Stimulated activated memory B cell treated with anti-CD40 and anti-IgM and Interleukin-4, amounts not matched to agents 10 μg/mL and 1 μg/mL and 100 μg/mL, for 72 hours (primary cell): ENCODE measurements at regions not wholly inside any gene's neighbourhood (a gene's known extent, or its start where the extent isn't known, plus 50 kb on each side); places are given as distances from the start of the nearest gene placed in this dataset.
"Not testable (repeated sequence)": the region's sequence is repeated elsewhere in the genome, so short reads cannot be mapped to it uniquely, and the experiment has no call there.

Experiments
- ATAC-seq: fragments of 150-1000 bp; cut with Tn5 transposase; 2 replicates; pipeline ENCODE4 v1.10.0; 2021
- H3K27ac Mint-ChIP-seq: one replicate; pipeline ENCODE4 v1.8.0; 2022; ENCODE audit warnings: mild to moderate bottlenecking, mixed read lengths
- H3K27me3 Mint-ChIP-seq: one replicate; pipeline ENCODE4 v1.8.0; 2022; ENCODE audit warnings: mixed read lengths
- H3K36me3 Mint-ChIP-seq: one replicate; pipeline ENCODE4 v1.8.0; 2022; ENCODE audit warnings: mixed read lengths
- H3K4me1 Mint-ChIP-seq: one replicate; pipeline ENCODE4 v1.8.0; 2022; ENCODE audit warnings: mixed read lengths
- H3K4me3 Mint-ChIP-seq: one replicate; pipeline ENCODE4 v1.8.0; 2022; ENCODE audit warnings: mild to moderate bottlenecking, moderate library complexity, mixed read lengths
- H3K9me3 Mint-ChIP-seq: one replicate; pipeline ENCODE4 v1.8.0; 2022; ENCODE audit warnings: mixed read lengths

DNA sequence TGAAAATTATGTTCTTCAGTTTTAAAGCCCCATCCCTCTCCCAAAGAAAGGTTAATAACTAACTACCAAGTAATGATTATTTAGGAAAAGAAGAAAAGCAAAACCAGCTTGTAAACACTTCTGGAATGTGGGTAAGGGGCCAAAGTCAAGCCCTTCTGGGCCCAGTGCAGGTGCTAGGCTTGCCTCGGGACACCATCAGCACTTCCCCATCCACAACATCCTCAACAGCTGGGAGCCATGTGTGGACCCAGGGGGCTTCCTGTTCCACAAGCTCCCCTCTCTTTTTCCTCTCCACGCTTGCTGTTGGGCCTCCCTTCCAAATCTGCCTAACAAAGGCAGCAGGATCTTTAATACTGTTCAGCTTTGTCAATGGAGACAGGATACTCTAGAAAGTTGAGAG lies 58.4 kb upstream of the CSPG4 start:
- not testable (repeated sequence) for H3K4me1 Mint-ChIP-seq, H3K27me3 Mint-ChIP-seq, H3K9me3 Mint-ChIP-seq, ATAC-seq, H3K27ac Mint-ChIP-seq, H3K4me3 Mint-ChIP-seq, H3K36me3 Mint-ChIP-seq

DNA sequence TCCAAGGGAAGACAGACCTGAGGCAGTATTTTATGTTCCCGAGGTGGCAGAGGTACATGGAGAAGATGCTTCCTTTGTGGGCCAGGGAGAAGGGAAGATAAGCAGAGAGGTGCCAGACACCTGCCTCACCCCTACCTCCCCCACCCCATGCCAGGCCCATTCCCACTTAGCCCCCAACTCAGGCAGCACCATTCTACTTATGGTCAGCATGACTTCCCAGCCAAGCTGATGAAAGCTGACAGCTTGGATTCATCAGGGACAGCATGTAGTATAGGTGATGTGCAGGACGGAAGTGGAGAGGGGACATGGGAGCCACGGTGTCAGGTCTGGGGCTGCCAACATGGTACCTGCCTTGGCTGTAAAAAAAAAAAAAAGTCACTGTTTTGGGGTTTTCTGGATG lies 57.5 kb upstream of the CSPG4 start:
- no peaks in the 10 kb centered on the region for H3K9me3 Mint-ChIP-seq
- no peak overlapping the region for H3K27ac Mint-ChIP-seq

DNA sequence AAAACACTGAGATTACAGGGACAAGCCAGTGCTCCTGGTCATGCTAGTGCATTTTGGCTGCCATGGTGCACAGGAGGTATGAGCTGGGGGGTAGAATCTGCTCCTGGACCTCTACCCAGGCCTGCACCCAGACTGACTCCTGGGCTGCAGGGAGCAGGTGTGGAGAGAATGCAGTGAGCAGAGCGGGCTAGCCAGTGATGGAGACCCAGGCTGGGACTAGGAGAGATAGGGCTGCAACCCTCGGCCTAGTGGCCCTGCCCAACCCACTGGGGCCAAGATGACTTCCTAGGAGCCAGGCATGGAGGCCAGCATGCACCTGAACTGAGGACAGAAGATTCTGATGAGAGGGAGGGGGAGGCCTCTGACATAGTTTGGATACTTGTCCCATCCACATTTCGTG lies 55.9 kb upstream of the CSPG4 start:
- H3K4me1 Mint-ChIP-seq, H3K9me3 Mint-ChIP-seq, H3K36me3 Mint-ChIP-seq, H3K4me3 Mint-ChIP-seq, H3K27ac Mint-ChIP-seq, H3K27me3 Mint-ChIP-seq, ATAC-seq: not testable (repeated sequence)

More for the DNA sequence above, 57.5 kb upstream of the CSPG4 start:
- no peaks in the 10 kb centered on the region for H3K36me3 Mint-ChIP-seq
- no peak overlapping the region for H3K4me3 Mint-ChIP-seq
- no peaks in the 10 kb centered on the region for H3K27me3 Mint-ChIP-seq
- no peak for ATAC-seq
- no peaks in the 10 kb centered on the region for H3K4me1 Mint-ChIP-seq

DNA sequence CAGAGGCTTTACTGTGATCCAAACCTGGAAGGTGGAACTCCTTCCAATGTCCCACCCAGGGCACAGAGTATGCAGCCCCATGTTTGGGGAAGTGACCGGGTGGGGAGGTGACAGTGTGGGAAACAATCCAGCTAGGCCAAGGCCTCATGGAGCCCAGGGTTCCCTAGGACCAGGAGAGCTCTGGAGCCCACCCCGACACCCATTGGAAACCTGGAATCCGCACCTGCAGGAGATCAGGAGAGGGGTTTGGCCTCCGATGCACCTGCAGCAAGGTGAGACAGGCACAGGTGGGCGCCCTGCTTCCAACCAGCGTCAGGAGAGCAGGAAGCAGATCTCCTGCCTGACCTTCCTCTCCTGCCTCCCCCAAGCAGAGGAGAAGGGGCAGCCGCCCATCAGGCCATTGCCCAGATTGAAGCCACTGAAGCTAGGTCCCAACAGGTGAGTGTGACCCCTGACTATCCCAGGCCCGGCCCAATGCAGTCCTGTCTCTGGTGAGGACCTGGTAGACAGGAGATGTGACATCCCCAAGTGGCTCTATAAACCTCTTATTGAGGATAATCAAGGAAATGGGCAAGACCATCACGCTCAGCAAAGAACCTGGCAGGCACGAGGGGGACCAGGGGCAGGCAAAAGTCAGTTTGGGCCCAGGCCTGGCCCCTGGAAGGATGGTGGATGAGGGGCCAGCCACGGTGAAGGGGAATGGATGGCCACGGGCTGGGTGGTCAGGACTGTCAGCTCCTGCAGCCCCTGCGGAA lies 53.1 kb upstream of the CSPG4 start:
- not testable (repeated sequence) for H3K36me3 Mint-ChIP-seq, ATAC-seq, H3K4me3 Mint-ChIP-seq, H3K4me1 Mint-ChIP-seq, H3K27ac Mint-ChIP-seq, H3K27me3 Mint-ChIP-seq, H3K9me3 Mint-ChIP-seq

DNA sequence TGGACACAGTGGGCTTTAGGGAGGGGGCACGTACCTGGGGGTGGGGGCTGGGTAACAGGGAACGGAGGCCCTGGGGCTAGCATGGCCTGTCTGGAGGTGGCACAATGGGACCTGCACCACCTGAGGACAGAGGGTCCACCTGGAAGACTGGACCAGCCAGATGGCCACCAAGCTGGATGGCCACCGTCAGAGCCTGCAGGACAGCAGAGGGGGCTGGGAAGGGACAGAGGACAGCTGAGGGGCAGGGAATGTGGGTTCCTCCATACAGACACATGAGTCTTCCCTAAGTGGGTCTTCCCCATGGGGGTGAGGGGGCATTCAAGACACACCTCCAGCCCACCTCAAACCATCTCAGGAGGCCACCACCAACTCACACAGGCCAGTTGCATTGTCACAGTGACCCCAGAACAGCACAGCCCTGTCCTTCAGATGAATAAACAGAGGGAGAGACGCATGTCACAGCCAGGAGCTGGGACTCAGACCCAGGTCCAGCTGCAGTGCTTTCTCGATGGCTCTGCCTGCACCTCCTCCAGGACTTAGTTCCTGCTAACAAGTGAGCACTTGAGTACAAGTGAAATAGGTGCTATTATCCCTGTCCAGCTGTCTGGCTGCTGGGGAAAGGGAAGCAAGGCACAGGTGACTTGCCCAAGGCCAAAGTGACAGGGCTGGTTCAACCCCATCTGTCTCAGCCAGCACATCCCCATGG lies 52.4 kb upstream of the CSPG4 start:
- H3K27ac Mint-ChIP-seq, H3K36me3 Mint-ChIP-seq, H3K27me3 Mint-ChIP-seq, H3K4me3 Mint-ChIP-seq, ATAC-seq, H3K4me1 Mint-ChIP-seq, H3K9me3 Mint-ChIP-seq: not testable (repeated sequence)

DNA sequence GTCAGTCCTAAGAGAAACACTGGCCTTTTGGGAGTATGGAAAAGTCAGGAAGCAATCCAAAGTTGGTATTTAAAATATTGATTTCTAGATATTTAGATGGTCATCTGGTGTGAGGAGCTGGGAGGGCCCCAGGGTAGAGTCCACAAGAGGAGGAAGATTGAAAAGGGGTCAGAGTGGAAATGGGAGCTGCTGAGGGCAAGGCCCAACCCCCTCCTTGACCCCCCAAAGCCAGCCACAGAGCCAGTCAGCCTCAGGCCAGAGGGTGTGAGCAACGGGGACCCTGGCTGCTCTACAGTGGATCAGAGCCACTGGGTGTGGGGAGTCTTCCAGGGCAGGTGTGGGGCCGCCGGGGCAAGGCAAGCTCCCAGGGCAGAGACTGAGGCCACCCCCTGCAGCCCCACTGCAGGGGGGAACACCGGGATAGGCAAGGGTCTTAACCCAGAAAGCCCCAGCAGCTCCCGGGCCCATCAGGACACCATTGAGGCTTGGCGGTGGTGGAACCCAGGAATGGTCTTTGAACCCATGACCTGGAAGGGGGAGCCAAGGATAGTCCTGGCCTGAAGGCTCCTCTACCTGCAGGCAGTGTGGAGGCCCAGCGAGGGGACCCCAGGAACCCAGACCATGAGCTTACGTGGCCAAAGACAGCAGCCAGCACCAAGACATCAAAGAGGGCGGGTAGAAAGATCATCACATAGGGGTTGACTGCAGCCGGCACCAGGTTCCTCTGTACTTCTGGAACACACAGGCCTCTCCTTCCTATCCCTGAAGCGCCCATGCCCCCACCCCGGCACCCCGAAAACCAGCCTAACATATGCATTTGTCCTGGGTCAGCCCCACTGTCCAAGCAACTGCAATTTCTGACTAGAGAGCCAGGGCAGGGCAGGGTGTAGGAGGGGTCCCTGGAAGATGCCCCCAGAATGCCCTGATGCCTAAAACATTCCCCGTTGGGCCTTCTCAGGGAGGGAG lies 51.3 kb upstream of the CSPG4 start:
- H3K4me3 Mint-ChIP-seq, H3K36me3 Mint-ChIP-seq, H3K27me3 Mint-ChIP-seq, ATAC-seq, H3K27ac Mint-ChIP-seq, H3K9me3 Mint-ChIP-seq: not testable (repeated sequence)
- peaks cover 13% of the 10 kb centered on the region for H3K4me1 Mint-ChIP-seq

DNA sequence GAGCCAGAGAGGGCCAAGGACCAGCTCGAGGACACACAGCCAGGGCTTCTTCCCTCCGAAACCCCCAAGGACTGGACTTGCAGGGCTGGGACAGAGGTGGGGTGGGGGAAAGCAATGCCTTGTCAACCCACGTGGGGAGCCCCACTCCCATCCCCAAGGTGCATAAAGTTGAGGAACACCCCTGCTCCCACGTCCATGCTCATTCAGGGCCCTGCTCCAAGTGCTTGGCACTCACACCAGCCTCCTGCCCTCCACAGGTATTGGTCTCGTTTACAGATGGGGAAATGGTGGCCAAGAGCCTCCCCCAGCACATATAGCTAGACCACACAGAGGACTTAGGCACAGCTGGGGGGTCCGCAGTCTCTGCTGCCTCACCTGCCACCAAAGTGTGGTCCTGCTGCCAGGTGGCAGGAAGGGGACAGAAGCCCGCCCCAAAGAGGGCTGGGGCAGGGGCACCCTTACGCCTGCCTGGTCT lies 50.5 kb upstream of the CSPG4 start:
- Mint-ChIP-seq H3K27ac (no peak overlapping the region), H3K27me3 (no peaks in the 10 kb centered on the region), H3K4me3 (no peak overlapping the region), H3K4me1 (peaks cover 21% of the 10 kb centered on the region), H3K36me3 (no peaks in the 10 kb centered on the region), H3K9me3 (no peaks in the 10 kb centered on the region)
- ATAC-seq = no peak
